Lower lobe of right lung (tissue), 2 donors: ENCODE measurements at regions not wholly inside any gene's neighbourhood (a gene's known extent, or its start where the extent isn't known, plus 50 kb on each side); places are given as distances from the start of the nearest gene placed in this dataset.

Source experiments
- ATAC-seq, 2 donors: fragments of 200-7000 bp; cut with Tn5 transposase; one replicate each; pipeline ENCODE4 v1.9.1; 2020 to 2022; ENCODE audit warnings: mild to moderate bottlenecking in 2 of 2, moderate library complexity in 2 of 2
- DNase-seq: peaks from one replicate; pipeline ENCODE4 v3.0.0-alpha.2; 2020
- H3K27ac ChIP-seq: fragments of 200-600 bp; one replicate; pipeline ENCODE4 v1.8.0; 2022
- H3K27me3 ChIP-seq: fragments of 200-600 bp; one replicate; pipeline ENCODE4 v1.8.0; 2022; ENCODE audit warnings: low read depth
- H3K36me3 ChIP-seq: fragments of 200-600 bp; one replicate; pipeline ENCODE4 v1.8.0; 2022; ENCODE audit warnings: mild to moderate bottlenecking
- H3K4me1 ChIP-seq: fragments of 200-600 bp; one replicate; pipeline ENCODE4 v1.8.0; 2022
- H3K4me3 ChIP-seq: fragments of 200-600 bp; one replicate; pipeline ENCODE4 v1.8.0; 2022; ENCODE audit warnings: mild to moderate bottlenecking
- H3K9me3 ChIP-seq: fragments of 200-600 bp; one replicate; pipeline ENCODE4 v1.8.0; 2022
- intact Hi-C: fragments of 100-400 bp; cut with DNase I; formaldehyde crosslinking; loops from one replicate; pipeline ENCODE4 v1.11.0; 2022
- TF ChIP-seq, protein P1 (sequence below): fragments of 200-600 bp; IDR thresholded peaks from one replicate; pipeline ENCODE4 v1.8.0; 2022; ENCODE audit warnings: antibody characterized with exemption, mild to moderate bottlenecking
- donor health status: DM: no; HTN: yes; CAD: no; lungs with severe emphysema.

DNA sequence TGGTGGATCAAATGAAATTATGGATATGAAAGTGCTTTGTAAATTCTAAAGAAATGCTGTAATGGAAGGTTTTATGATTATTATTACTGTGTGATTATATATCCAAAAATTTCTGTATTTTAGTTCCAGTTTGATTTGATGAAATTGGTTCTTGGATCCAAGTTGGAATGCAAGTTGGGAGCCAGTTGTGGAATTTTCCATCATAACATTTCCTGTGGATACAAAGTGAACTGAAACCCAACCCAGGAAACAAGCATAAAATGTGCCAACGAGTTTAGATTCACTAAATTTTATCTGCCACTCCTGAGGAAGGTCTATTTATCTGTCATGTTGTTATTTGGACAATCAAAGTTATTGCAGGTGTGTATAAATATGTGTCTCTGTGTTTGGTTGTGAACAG lies 131.4 kb upstream of the MDFIC start:
- intact Hi-C loops = no loop called here
- DNase-seq (no peak), ATAC-seq (no peak)

DNA sequence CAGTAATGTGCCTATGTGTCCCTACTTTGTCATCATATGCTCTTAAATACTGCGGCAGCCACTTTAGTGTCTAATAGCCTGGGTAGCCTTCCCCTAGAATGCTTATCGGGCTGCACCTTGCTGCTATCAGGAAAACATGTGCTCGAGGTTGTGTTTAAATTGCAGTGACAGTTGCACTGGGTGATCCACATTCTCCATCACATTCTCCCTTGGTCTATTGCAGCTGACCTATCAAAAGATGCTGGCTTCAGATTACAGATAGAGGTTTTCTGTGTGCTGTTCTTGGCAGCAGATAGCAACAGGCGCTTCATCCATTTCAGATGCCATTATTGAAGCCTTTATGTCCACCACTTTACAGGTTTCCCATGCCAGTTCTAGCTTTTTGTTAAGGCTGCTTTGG lies 130.1 kb upstream of the MDFIC start:
- H3K4me3 ChIP-seq = no peak overlapping the region
- intact Hi-C loops = no loop called here
- TF ChIP-seq, protein P1, sequence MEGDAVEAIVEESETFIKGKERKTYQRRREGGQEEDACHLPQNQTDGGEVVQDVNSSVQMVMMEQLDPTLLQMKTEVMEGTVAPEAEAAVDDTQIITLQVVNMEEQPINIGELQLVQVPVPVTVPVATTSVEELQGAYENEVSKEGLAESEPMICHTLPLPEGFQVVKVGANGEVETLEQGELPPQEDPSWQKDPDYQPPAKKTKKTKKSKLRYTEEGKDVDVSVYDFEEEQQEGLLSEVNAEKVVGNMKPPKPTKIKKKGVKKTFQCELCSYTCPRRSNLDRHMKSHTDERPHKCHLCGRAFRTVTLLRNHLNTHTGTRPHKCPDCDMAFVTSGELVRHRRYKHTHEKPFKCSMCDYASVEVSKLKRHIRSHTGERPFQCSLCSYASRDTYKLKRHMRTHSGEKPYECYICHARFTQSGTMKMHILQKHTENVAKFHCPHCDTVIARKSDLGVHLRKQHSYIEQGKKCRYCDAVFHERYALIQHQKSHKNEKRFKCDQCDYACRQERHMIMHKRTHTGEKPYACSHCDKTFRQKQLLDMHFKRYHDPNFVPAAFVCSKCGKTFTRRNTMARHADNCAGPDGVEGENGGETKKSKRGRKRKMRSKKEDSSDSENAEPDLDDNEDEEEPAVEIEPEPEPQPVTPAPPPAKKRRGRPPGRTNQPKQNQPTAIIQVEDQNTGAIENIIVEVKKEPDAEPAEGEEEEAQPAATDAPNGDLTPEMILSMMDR = no peak
- ATAC-seq (no peak), DNase-seq (no peak)
- H3K9me3 ChIP-seq = no peaks in the 10 kb centered on the region
- no peaks in the 10 kb centered on the region for H3K36me3 ChIP-seq
- no peak overlapping the region for H3K27ac ChIP-seq
- H3K4me1 ChIP-seq = no peaks in the 10 kb centered on the region
- H3K27me3 ChIP-seq = no peaks in the 10 kb centered on the region

More for the DNA sequence above, 131.4 kb upstream of the MDFIC start:
- Histone ChIP-seq H3K9me3 (no peaks in the 10 kb centered on the region), H3K4me1 (no peaks in the 10 kb centered on the region), H3K4me3 (no peak overlapping the region), H3K27me3 (no peaks in the 10 kb centered on the region), H3K27ac (no peak overlapping the region), H3K36me3 (no peaks in the 10 kb centered on the region)
- TF ChIP-seq, protein P1 = no peak

DNA sequence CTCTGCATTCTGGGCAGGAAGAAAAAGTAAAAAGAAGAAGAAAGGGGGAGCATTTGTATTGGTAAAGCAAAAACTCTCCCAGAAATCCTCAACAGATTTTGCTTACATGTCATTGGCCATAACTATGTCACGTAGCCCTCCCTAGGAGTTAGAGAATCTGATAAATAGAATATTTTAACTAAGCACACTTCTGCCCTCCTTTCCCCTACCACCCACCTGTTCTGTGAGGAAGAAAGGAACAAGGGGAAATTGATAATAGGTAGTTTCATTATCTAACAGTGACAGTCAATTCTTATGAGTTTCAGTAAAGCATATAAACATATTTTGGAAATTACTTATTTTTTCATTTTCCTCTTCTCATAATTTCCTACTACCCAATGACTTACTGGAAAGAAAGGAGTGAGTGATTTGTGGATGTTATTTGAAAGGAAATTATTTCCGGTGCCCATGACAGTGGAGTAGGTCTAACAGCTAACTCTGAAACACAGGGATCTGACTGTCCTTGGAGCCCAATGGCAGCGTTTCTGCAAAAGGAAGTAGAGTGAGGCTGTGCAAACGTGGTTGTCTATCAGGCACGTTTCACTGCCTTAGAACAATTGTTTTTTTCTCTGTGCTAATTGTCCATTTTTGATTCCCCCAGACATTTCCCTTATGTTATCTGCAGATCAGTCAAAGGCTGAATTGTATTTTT lies 128.6 kb upstream of the MDFIC start:
- no peak for ATAC-seq
- intact Hi-C loops = no loop called here

DNA sequence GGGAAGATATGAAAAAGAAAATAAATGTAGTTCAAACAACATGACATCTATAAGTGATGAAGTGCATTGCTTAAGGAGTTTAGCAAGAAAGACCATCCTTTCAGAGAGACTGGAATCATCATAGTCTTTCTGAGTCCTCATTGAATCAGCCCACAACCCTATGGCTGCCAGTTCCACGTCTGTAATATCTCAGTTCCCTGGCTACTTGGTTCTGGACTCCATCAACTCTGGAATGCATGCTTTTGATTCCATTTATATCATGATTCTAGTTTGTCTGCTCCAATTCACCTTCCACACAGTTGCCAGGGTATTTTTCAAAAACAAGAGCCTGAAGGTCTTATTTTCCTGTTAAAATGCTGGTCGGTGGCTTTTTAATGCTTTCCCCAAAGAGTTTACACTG lies 126.4 kb upstream of the MDFIC start:
- Histone ChIP-seq H3K27me3 (no peaks in the 10 kb centered on the region), H3K9me3 (no peaks in the 10 kb centered on the region), H3K36me3 (no peaks in the 10 kb centered on the region), H3K4me1 (no peaks in the 10 kb centered on the region), H3K4me3 (no peak overlapping the region), H3K27ac (no peak overlapping the region)
- TF ChIP-seq, protein P1 = no peak
- intact Hi-C loops = no loop called here
- no peak for DNase-seq
- no peak for ATAC-seq

More for the DNA sequence above, 128.6 kb upstream of the MDFIC start:
- no peaks in the 10 kb centered on the region for H3K9me3 ChIP-seq
- H3K27ac ChIP-seq = no peak overlapping the region
- no peaks in the 10 kb centered on the region for H3K4me1 ChIP-seq
- DNase-seq = no peak
- no peak overlapping the region for H3K4me3 ChIP-seq
- TF ChIP-seq, protein P1 = no peak
- H3K27me3 ChIP-seq = no peaks in the 10 kb centered on the region
- H3K36me3 ChIP-seq = no peaks in the 10 kb centered on the region

DNA sequence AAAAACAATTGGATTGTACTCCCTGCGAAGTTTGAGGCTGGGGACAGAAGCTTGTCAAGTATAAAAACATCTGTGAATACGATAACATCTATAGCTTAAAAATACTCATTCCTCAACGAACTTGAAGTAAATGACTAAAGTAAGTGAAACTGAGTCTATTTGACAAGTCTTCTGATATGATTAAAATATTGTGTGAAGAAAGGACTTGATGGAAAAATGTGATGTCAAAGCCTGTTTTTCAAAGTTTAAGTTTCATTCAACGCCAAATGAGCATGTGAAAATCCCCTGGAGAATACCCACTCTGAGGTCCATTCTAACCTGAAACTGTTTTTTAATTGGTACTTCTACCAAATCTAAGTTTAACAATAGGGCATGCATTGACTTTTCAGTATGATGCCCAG lies 122.3 kb upstream of the MDFIC start:
- DNase-seq (no peak), ATAC-seq (no peak)
- Histone ChIP-seq H3K27ac (no peak overlapping the region), H3K36me3 (no peaks in the 10 kb centered on the region), H3K4me1 (no peaks in the 10 kb centered on the region), H3K4me3 (no peak overlapping the region), H3K9me3 (no peaks in the 10 kb centered on the region), H3K27me3 (no peaks in the 10 kb centered on the region)
- intact Hi-C loops = no loop called here
- TF ChIP-seq, protein P1 = no peak
